ENCODE measurements at regions not wholly inside any gene's neighbourhood (a gene's known extent, or its start where the extent isn't known, plus 50 kb on each side); places are given as distances from the start of the nearest gene placed in this dataset.

GRCh38 chr2:103213028-103213542 lies 451.3 kb downstream of the TMEM182 start:
- Mint-ChIP-seq H3K4me3 (no peak overlapping the region), H3K27me3 (no peaks in the 10 kb centered on the region), H3K9me3 (peaks cover 0 to 5% (median 0%) of the 10 kb centered on the region in 3 donors), H3K4me1 (no peaks in the 10 kb centered on the region), H3K36me3 (no peaks in the 10 kb centered on the region), H3K27ac (no peak overlapping the region)

GRCh38 chr2:103218516-103218915 lies 456.7 kb downstream of the TMEM182 start:
- H3K27me3 Mint-ChIP-seq: no peaks in the 10 kb centered on the region
- H3K36me3 Mint-ChIP-seq: no peaks in the 10 kb centered on the region
- H3K27ac Mint-ChIP-seq: no peak overlapping the region
- no peak overlapping the region for H3K4me3 Mint-ChIP-seq
- H3K9me3 Mint-ChIP-seq: peaks cover 0 to 8% (median 2%) of the 10 kb centered on the region in 3 donors
- no peaks in the 10 kb centered on the region for H3K4me1 Mint-ChIP-seq

- Mint-ChIP-seq H3K27me3 (no peaks in the 10 kb centered on the region), H3K36me3 (no peaks in the 10 kb centered on the region), H3K4me1 (no peaks in the 10 kb centered on the region), H3K27ac (no peak overlapping the region), H3K9me3 (peaks cover 0 to 8% (median 2%) of the 10 kb centered on the region in 3 donors), H3K4me3 (no peak overlapping the region)
These were observed 457.6 kb downstream of the TMEM182 start for GRCh38 chr2:103219398-103219797.

- Mint-ChIP-seq H3K4me3 (no peak overlapping the region), H3K9me3 (peaks cover 0 to 7% (median 4%) of the 10 kb centered on the region in 3 donors), H3K27me3 (no peaks in the 10 kb centered on the region), H3K36me3 (no peaks in the 10 kb centered on the region), H3K4me1 (no peaks in the 10 kb centered on the region), H3K27ac (no peak overlapping the region)
These were observed 461.1 kb downstream of the TMEM182 start for GRCh38 chr2:103222969-103223368.

GRCh38 chr2:103230796-103231195 lies 469.0 kb downstream of the TMEM182 start:
- H3K4me1 Mint-ChIP-seq: no peaks in the 10 kb centered on the region
- no peaks in the 10 kb centered on the region for H3K27me3 Mint-ChIP-seq
- H3K27ac Mint-ChIP-seq: no peak overlapping the region
- no peak overlapping the region for H3K4me3 Mint-ChIP-seq
- no peaks in the 10 kb centered on the region for H3K36me3 Mint-ChIP-seq
- H3K9me3 Mint-ChIP-seq: peaks cover 2 to 7% (median 7%) of the 10 kb centered on the region in 3 donors

- Mint-ChIP-seq H3K27me3 (no peaks in the 10 kb centered on the region), H3K9me3 (peaks cover 2 to 7% (median 5%) of the 10 kb centered on the region in 3 donors), H3K27ac (no peak overlapping the region), H3K4me1 (no peaks in the 10 kb centered on the region), H3K36me3 (no peaks in the 10 kb centered on the region), H3K4me3 (no peak overlapping the region)
These were observed 471.0 kb downstream of the TMEM182 start for GRCh38 chr2:103232865-103233264.

GRCh38 chr2:103233691-103234090 lies 471.9 kb downstream of the TMEM182 start:
- no peak overlapping the region for H3K27ac Mint-ChIP-seq
- H3K9me3 Mint-ChIP-seq: peaks cover 2 to 11% (median 5%) of the 10 kb centered on the region in 3 donors
- no peaks in the 10 kb centered on the region for H3K36me3 Mint-ChIP-seq

GRCh38 chr2:103235283-103235682 lies 473.5 kb downstream of the TMEM182 start:
- H3K36me3 Mint-ChIP-seq: no peaks in the 10 kb centered on the region
- no peak overlapping the region for H3K4me3 Mint-ChIP-seq
- peaks cover 0 to 8% (median 7%) of the 10 kb centered on the region in 3 donors for H3K9me3 Mint-ChIP-seq
- no peaks in the 10 kb centered on the region for H3K27me3 Mint-ChIP-seq
- no peak overlapping the region for H3K27ac Mint-ChIP-seq
- H3K4me1 Mint-ChIP-seq: no peaks in the 10 kb centered on the region

More at GRCh38 chr2:103233691-103234090, 471.9 kb downstream of the TMEM182 start:
- no peaks in the 10 kb centered on the region for H3K27me3 Mint-ChIP-seq
- H3K4me3 Mint-ChIP-seq: no peak overlapping the region
- no peaks in the 10 kb centered on the region for H3K4me1 Mint-ChIP-seq

GRCh38 chr2:103249462-103249861 lies 487.6 kb downstream of the TMEM182 start:
- Mint-ChIP-seq H3K27me3 (no peaks in the 10 kb centered on the region), H3K4me1 (peaks cover 0 to 2% (median 0%) of the 10 kb centered on the region in 3 donors), H3K27ac (no peak overlapping the region), H3K4me3 (no peak overlapping the region), H3K36me3 (no peaks in the 10 kb centered on the region), H3K9me3 (peaks cover 0 to 7% (median 6%) of the 10 kb centered on the region in 3 donors)

- Mint-ChIP-seq H3K4me3 (no peak overlapping the region), H3K4me1 (peaks cover 0 to 2% (median 0%) of the 10 kb centered on the region in 3 donors), H3K36me3 (no peaks in the 10 kb centered on the region), H3K9me3 (peaks cover 0 to 10% (median 6%) of the 10 kb centered on the region in 3 donors), H3K27ac (no peak overlapping the region), H3K27me3 (no peaks in the 10 kb centered on the region)
These were observed 490.9 kb downstream of the TMEM182 start for GRCh38 chr2:103252781-103253180.

- peaks cover 0 to 10% (median 5%) of the 10 kb centered on the region in 3 donors for H3K9me3 Mint-ChIP-seq
- H3K4me1 Mint-ChIP-seq: peaks cover 0 to 2% (median 0%) of the 10 kb centered on the region in 3 donors
- H3K36me3 Mint-ChIP-seq: no peaks in the 10 kb centered on the region
- H3K27me3 Mint-ChIP-seq: no peaks in the 10 kb centered on the region
- H3K4me3 Mint-ChIP-seq: no peak overlapping the region
- H3K27ac Mint-ChIP-seq: no peak overlapping the region
These were observed 492.8 kb downstream of the TMEM182 start for GRCh38 chr2:103254611-103255010.

GRCh38 chr2:103264058-103264768 lies 502.4 kb downstream of the TMEM182 start:
- no peaks in the 10 kb centered on the region for H3K27me3 Mint-ChIP-seq
- H3K36me3 Mint-ChIP-seq: no peaks in the 10 kb centered on the region
- H3K9me3 Mint-ChIP-seq: peaks cover 2 to 10% (median 6%) of the 10 kb centered on the region in 3 donors
- H3K27ac Mint-ChIP-seq: no peak overlapping the region
- no peak overlapping the region for H3K4me3 Mint-ChIP-seq
- H3K4me1 Mint-ChIP-seq: no peaks in the 10 kb centered on the region

- Mint-ChIP-seq H3K36me3 (no peaks in the 10 kb centered on the region), H3K27ac (no peak overlapping the region), H3K4me1 (no peaks in the 10 kb centered on the region), H3K4me3 (no peak overlapping the region), H3K9me3 (peaks cover 8 to 10% (median 9%) of the 10 kb centered on the region in 3 donors), H3K27me3 (no peaks in the 10 kb centered on the region)
These were observed 503.7 kb downstream of the TMEM182 start for GRCh38 chr2:103265521-103265920.

GRCh38 chr2:103268841-103269498 lies 507.1 kb downstream of the TMEM182 start:
- Mint-ChIP-seq H3K27ac (peak overlapping the region in 1 of 3 donors; percentile 35), H3K4me3 (no peak overlapping the region), H3K27me3 (no peaks in the 10 kb centered on the region), H3K4me1 (no peaks in the 10 kb centered on the region), H3K36me3 (no peaks in the 10 kb centered on the region), H3K9me3 (peaks cover 9 to 11% (median 10%) of the 10 kb centered on the region in 3 donors)

- H3K27ac Mint-ChIP-seq: no peak overlapping the region
- H3K4me1 Mint-ChIP-seq: no peaks in the 10 kb centered on the region
- no peak overlapping the region for H3K4me3 Mint-ChIP-seq
- peaks cover 0 to 9% (median 3%) of the 10 kb centered on the region in 3 donors for H3K9me3 Mint-ChIP-seq
- peaks cover 2% of the 10 kb centered on the region for H3K36me3 Mint-ChIP-seq
- no peaks in the 10 kb centered on the region for H3K27me3 Mint-ChIP-seq
These were observed 515.0 kb downstream of the TMEM182 start for GRCh38 chr2:103276869-103277268.
